ENCODE measurements at regions not wholly inside any gene's neighbourhood (a gene's known extent, or its start where the extent isn't known, plus 50 kb on each side); places are given as distances from the start of the nearest gene placed in this dataset.
A peak's percentile ranks its signal among the peaks of the same experiment; 100 is the strongest.

- Histone ChIP-seq H3K4me2 (no peak overlapping the region), H3K4me1 (no peaks in the 10 kb centered on the region), H4K20me1 (ENCODE audit: low read depth) (no peaks in the 10 kb centered on the region), H3K27ac (no peak overlapping the region), H3K9me3 (ENCODE audit: low read depth) (no peaks in the 10 kb centered on the region), H3K79me2 (ENCODE audit: low read depth) (no peaks in the 10 kb centered on the region), H2AFZ (replicated peaks) (no peak overlapping the region), H3K27me3 (no peaks in the 10 kb centered on the region), H3K36me3 (no peaks in the 10 kb centered on the region), H3K9ac (no peak overlapping the region), H3K4me3 (no peak overlapping the region), H3F3A (ENCODE audit: low read depth) (no peaks in the 10 kb centered on the region)
- peaks cover 2% of the 10 kb centered on the region for H3K27me3 Mint-ChIP-seq (ENCODE audit: insufficient read depth, low read depth)
- peaks cover 5% of the 10 kb centered on the region for H3K4me1 Mint-ChIP-seq
- no peak overlapping the region for H3K27ac Mint-ChIP-seq
- TF ChIP-seq CTCF (IDR thresholded peaks at IDR 0.05): no peak
- no peak for TF ChIP-seq EZH2phosphoT487 (IDR thresholded peaks at IDR 0.05)
- no peak for TF ChIP-seq EZH2 (IDR thresholded peaks at IDR 0.05)
- no peak overlapping the region for H3K4me3 Mint-ChIP-seq
- peaks cover 7% of the 10 kb centered on the region for H3K9me3 Mint-ChIP-seq
- H3K36me3 Mint-ChIP-seq: no peaks in the 10 kb centered on the region
- no peak for DNase-seq (ENCODE audit: low spot score)
Measured at GRCh38 chr2:105654474-105655004, 90.2 kb upstream of the NCK2 start.

- no peak overlapping the region for H2AFZ ChIP-seq (replicated peaks)
- H3K27me3 Mint-ChIP-seq (ENCODE audit: insufficient read depth, low read depth): peaks cover 5% of the 10 kb centered on the region
- DNase-seq (ENCODE audit: low spot score): no peak
- H3K36me3 Mint-ChIP-seq: no peaks in the 10 kb centered on the region
- H3K9ac ChIP-seq: no peak overlapping the region
- no peaks in the 10 kb centered on the region for H3K27me3 ChIP-seq
- H3K4me1 ChIP-seq: no peaks in the 10 kb centered on the region
- H3K4me3 ChIP-seq: no peak overlapping the region
- H3K27ac Mint-ChIP-seq: no peak overlapping the region
- H3K27ac ChIP-seq: no peak overlapping the region
- no peaks in the 10 kb centered on the region for H3K79me2 ChIP-seq (ENCODE audit: low read depth)
- H3K9me3 ChIP-seq (ENCODE audit: low read depth): no peaks in the 10 kb centered on the region
- no peaks in the 10 kb centered on the region for H3F3A ChIP-seq (ENCODE audit: low read depth)
- peaks cover 5% of the 10 kb centered on the region for H3K4me1 Mint-ChIP-seq
- H4K20me1 ChIP-seq (ENCODE audit: low read depth): no peaks in the 10 kb centered on the region
- H3K4me2 ChIP-seq: no peak overlapping the region
- no peaks in the 10 kb centered on the region for H3K36me3 ChIP-seq
- peaks cover 7% of the 10 kb centered on the region for H3K9me3 Mint-ChIP-seq
- TF ChIP-seq CTCF (IDR thresholded peaks at IDR 0.05): no peak
- no peak for TF ChIP-seq EZH2phosphoT487 (IDR thresholded peaks at IDR 0.05)
- TF ChIP-seq EZH2 (IDR thresholded peaks at IDR 0.05): no peak
- H3K4me3 Mint-ChIP-seq: no peak overlapping the region
Measured at GRCh38 chr2:105653302-105653701, 91.4 kb upstream of the NCK2 start.

GRCh38 chr2:105652014-105652796 lies 92.5 kb upstream of the NCK2 start:
- DNase-seq (ENCODE audit: low spot score): no peak
- H3K4me1 ChIP-seq: no peaks in the 10 kb centered on the region
- Mint-ChIP-seq H3K4me1 (peaks cover 5% of the 10 kb centered on the region), H3K36me3 (no peaks in the 10 kb centered on the region), H3K27ac (no peak overlapping the region), H3K4me3 (no peak overlapping the region), H3K27me3 (ENCODE audit: insufficient read depth, low read depth) (peaks cover 5% of the 10 kb centered on the region), H3K9me3 (peaks cover 7% of the 10 kb centered on the region)
- H3K4me3 ChIP-seq: no peak overlapping the region
- H3K9me3 ChIP-seq (ENCODE audit: low read depth): no peaks in the 10 kb centered on the region
- TF ChIP-seq EZH2 (IDR thresholded peaks at IDR 0.05): no peak
- no peak for TF ChIP-seq EZH2phosphoT487 (IDR thresholded peaks at IDR 0.05)
- TF ChIP-seq CTCF (IDR thresholded peaks at IDR 0.05): no peak
- no peaks in the 10 kb centered on the region for H3K27me3 ChIP-seq
- H3K27ac ChIP-seq: no peak overlapping the region
- H3K79me2 ChIP-seq (ENCODE audit: low read depth): no peaks in the 10 kb centered on the region
- no peak overlapping the region for H3K9ac ChIP-seq
- H2AFZ ChIP-seq (replicated peaks): peak overlapping the region; percentile 93
- H3K4me2 ChIP-seq: no peak overlapping the region
- no peaks in the 10 kb centered on the region for H3F3A ChIP-seq (ENCODE audit: low read depth)
- H4K20me1 ChIP-seq (ENCODE audit: low read depth): no peaks in the 10 kb centered on the region
- H3K36me3 ChIP-seq: no peaks in the 10 kb centered on the region
